ENCODE measurements at regions not wholly inside any gene's neighbourhood (a gene's known extent, or its start where the extent isn't known, plus 50 kb on each side); places are given as distances from the start of the nearest gene placed in this dataset.

- TF ChIP-seq CTCF (IDR thresholded peaks at IDR 0.05; ENCODE audit: low read length) (no peak), EZH2 (IDR thresholded peaks at IDR 0.05; ENCODE audit: borderline replicate concordance, low read length) (no peak)
Measured at GRCh38 chr1:65056234-65056633, 89.9 kb upstream of the JAK1 start.

Data from OCI-LY1 (cell line).